Right lobe of liver (tissue), 6 donors: ENCODE measurements at regions not wholly inside any gene's neighbourhood (a gene's known extent, or its start where the extent isn't known, plus 50 kb on each side); places are given as distances from the start of the nearest gene placed in this dataset.
A peak's percentile ranks its signal among the peaks of the same experiment; 100 is the strongest.

Source experiments
- ATAC-seq, 4 donors: fragments of 200-7000 bp; cut with Tn5 transposase; one replicate each; pipeline ENCODE4 v1.9.1; 2020; ENCODE audit warnings: mild to moderate bottlenecking in 4 of 4, moderate library complexity in 4 of 4
- DNase-seq, 3 donors: peaks; one replicate each; pipeline ENCODE4 v3.0.0-alpha.2; 2020
- H3K27ac ChIP-seq, 3 donors: fragments of 200-600 bp; one replicate each; pipeline ENCODE4 v1.8.0; 2022
- H3K27me3 ChIP-seq, 2 donors: fragments of 200-600 bp; one replicate each; pipeline ENCODE4 v1.8.0; 2022
- H3K36me3 ChIP-seq, 4 donors: fragments of 200-600 bp; sonication (generic) in 1 of 4; one replicate each; pipeline versions ENCODE4 v1.5.1 to v1.8.0; 2017 to 2022; ENCODE audit warnings: control low read depth in 1 of 4
- H3K4me1 ChIP-seq, 4 donors: fragments of 200-600 bp; sonication (generic) in 1 of 4; one replicate each; pipeline versions ENCODE4 v1.5.1 to v1.8.0; 2017 to 2022; ENCODE audit warnings: control low read depth in 1 of 4
- H3K4me3 ChIP-seq, 3 donors: fragments of 200-600 bp; one replicate each; pipeline ENCODE4 v1.8.0; 2022
- H3K9me3 ChIP-seq, 4 donors: fragments of 200-600 bp; sonication (generic) in 1 of 4; one replicate each; pipeline versions ENCODE4 v1.5.1 to v1.8.0; 2017 to 2022; ENCODE audit warnings: control low read depth in 1 of 4
- CTCF ChIP-seq, 4 donors: fragments of 200-600 bp in 3 of 4; fragments of 450-650 bp in 1 of 4; IDR thresholded peaks; one replicate each; pipeline versions ENCODE4 v1.5.1 to v1.8.0; 2016 to 2022; ENCODE audit warnings: antibody characterized with exemption in 4 of 4, mild to moderate bottlenecking in 2 of 4
- POLR2A ChIP-seq: fragments of 450-650 bp; IDR thresholded peaks from one replicate; pipeline ENCODE4 v1.6.1; 2017; ENCODE audit warnings: antibody characterized with exemption, mild to moderate bottlenecking
- WGBS: methylation state at CpG from one replicate; pipeline ENCODE4 v1.1.6; 2018; ENCODE audit warnings: low coverage, low lambda C conversion rate; ENCODE audit not compliant: insufficient coverage; ENCODE audit errors: missing lambda C conversion rate; 5-methylcytosine and 5-hydroxymethylcytosine counted together
- intact Hi-C, 2 donors: fragments of 100-400 bp; cut with DNase I; formaldehyde crosslinking; loops; one replicate each; pipeline versions ENCODE4 v1.11.2 to v1.14.1; 2022
- donor health status: DM: no; HTN: yes; CAD: no.
- donor health status: DM: no; HTN: no; CAD: no.
- donor health status: DM: no; HTN: no; CAD: no.
- donor health status: DM: no; HTN: yes; CAD: no.
- donor health status: DM: no; HTN: yes; CAD: no.

GRCh38 chr10:28801247-28801646 lies 123.9 kb downstream of the BAMBI start:
- H3K4me1 ChIP-seq, result peaks cover 0 to 42% (median 8%) of the 10 kb centered on the region in 4 donors
- no peak overlapping the region for H3K27ac ChIP-seq
- no peaks in the 10 kb centered on the region for H3K27me3 ChIP-seq
- H3K9me3 ChIP-seq, result no peaks in the 10 kb centered on the region
- DNase-seq, result no peak
- no peak for ATAC-seq
- WGBS, result 100% methylated on average over 1 of the region's 5 CpGs
- no peak overlapping the region for H3K4me3 ChIP-seq
- intact Hi-C loops, result no loop called here
- no peaks in the 10 kb centered on the region for H3K36me3 ChIP-seq
- TF ChIP-seq CTCF (IDR thresholded peaks at IDR 0.05), result no peak
- no peak for TF ChIP-seq POLR2A

GRCh38 chr10:28801869-28802268 lies 124.5 kb downstream of the BAMBI start:
- intact Hi-C loops, result no loop called here
- DNase-seq (no peak), ATAC-seq (peak; percentile 50 to 61 (median 54))
- H3K36me3 ChIP-seq, result no peaks in the 10 kb centered on the region
- H3K4me3 ChIP-seq, result no peak overlapping the region
- no peaks in the 10 kb centered on the region for H3K27me3 ChIP-seq
- peak overlapping the region in 1 of 3 donors; percentile 27 for H3K27ac ChIP-seq
- H3K4me1 ChIP-seq, result peaks cover 0 to 47% (median 8%) of the 10 kb centered on the region in 4 donors
- no peak for TF ChIP-seq CTCF (IDR thresholded peaks at IDR 0.05)
- TF ChIP-seq POLR2A, result no peak
- WGBS, result 40% methylated on average over 1 of the region's 1 CpG
- no peaks in the 10 kb centered on the region for H3K9me3 ChIP-seq

- 71% methylated on average over 1 of the region's 1 CpG for WGBS
- Histone ChIP-seq H3K27ac (no peak overlapping the region), H3K4me1 (peaks cover 0 to 38% (median 0%) of the 10 kb centered on the region in 4 donors), H3K4me3 (no peak overlapping the region), H3K27me3 (no peaks in the 10 kb centered on the region), H3K9me3 (no peaks in the 10 kb centered on the region), H3K36me3 (no peaks in the 10 kb centered on the region)
- ATAC-seq (no peak), DNase-seq (no peak)
- TF ChIP-seq POLR2A, result no peak
- no peak for TF ChIP-seq CTCF (IDR thresholded peaks at IDR 0.05)
- intact Hi-C loops, result no loop called here
Measured at GRCh38 chr10:28805390-28805789, 128.1 kb downstream of the BAMBI start.

- Histone ChIP-seq H3K4me3 (no peak overlapping the region), H3K9me3 (no peaks in the 10 kb centered on the region), H3K4me1 (peaks cover 0 to 30% (median 0%) of the 10 kb centered on the region in 4 donors), H3K27ac (peak overlapping the region; percentile 48 to 69 (median 57)), H3K36me3 (no peaks in the 10 kb centered on the region), H3K27me3 (no peaks in the 10 kb centered on the region)
- TF ChIP-seq POLR2A (no peak), CTCF (IDR thresholded peaks at IDR 0.05) (no peak)
- WGBS, result 42% methylated on average over 5 of the region's 5 CpGs
- DNase-seq, result no peak
- peak in 3 of 4 donors; percentile 2 to 30 (median 28) for ATAC-seq
- intact Hi-C loops, result no loop called here
Measured at GRCh38 chr10:28806488-28806941, 129.2 kb downstream of the BAMBI start.
